A673 (cell line): ENCODE measurements at regions not wholly inside any gene's neighbourhood (a gene's known extent, or its start where the extent isn't known, plus 50 kb on each side); places are given as distances from the start of the nearest gene placed in this dataset.

Source experiments
- EZH2 ChIP-seq: fragments of 200-600 bp; sonication (generic); IDR thresholded peaks from 2 replicates; pipeline ENCODE4 v1.6.1; 2017; ENCODE audit warnings: borderline replicate concordance, low read depth, mild to moderate bottlenecking, mixed read lengths, antibody characterized with exemption, low read length; ENCODE audit not compliant: poor library complexity, severe bottlenecking
- TF ChIP-seq, protein P1 (sequence below): fragments of 300-800, 200-600 bp; sonication (generic); conservative IDR thresholded peaks from 2 replicates; pipeline ENCODE4 v1.5.1; 2017; ENCODE audit warnings: low read depth, mild to moderate bottlenecking, antibody characterized with exemption, low read length, moderate library complexity, mixed read lengths

GRCh38 chr5:162377895-162378294 lies 310.3 kb downstream of the GABRG2 start:
- TF ChIP-seq, protein P1, sequence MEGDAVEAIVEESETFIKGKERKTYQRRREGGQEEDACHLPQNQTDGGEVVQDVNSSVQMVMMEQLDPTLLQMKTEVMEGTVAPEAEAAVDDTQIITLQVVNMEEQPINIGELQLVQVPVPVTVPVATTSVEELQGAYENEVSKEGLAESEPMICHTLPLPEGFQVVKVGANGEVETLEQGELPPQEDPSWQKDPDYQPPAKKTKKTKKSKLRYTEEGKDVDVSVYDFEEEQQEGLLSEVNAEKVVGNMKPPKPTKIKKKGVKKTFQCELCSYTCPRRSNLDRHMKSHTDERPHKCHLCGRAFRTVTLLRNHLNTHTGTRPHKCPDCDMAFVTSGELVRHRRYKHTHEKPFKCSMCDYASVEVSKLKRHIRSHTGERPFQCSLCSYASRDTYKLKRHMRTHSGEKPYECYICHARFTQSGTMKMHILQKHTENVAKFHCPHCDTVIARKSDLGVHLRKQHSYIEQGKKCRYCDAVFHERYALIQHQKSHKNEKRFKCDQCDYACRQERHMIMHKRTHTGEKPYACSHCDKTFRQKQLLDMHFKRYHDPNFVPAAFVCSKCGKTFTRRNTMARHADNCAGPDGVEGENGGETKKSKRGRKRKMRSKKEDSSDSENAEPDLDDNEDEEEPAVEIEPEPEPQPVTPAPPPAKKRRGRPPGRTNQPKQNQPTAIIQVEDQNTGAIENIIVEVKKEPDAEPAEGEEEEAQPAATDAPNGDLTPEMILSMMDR, result no peak
- TF ChIP-seq EZH2, result no peak
